KOPT-K1 (cell line): ENCODE measurements at regions not wholly inside any gene's neighbourhood (a gene's known extent, or its start where the extent isn't known, plus 50 kb on each side); places are given as distances from the start of the nearest gene placed in this dataset.

Experiments
- H3K27ac ChIP-seq: fragments of 200-600 bp; sonication (generic); 2 replicates; pipeline ENCODE4 v1.5.1; 2016; ENCODE audit warnings: antibody characterized with exemption, mild to moderate bottlenecking, low read depth, low read length; ENCODE audit not compliant: poor library complexity, severe bottlenecking
- H3K36me3 ChIP-seq: fragments of 200-600 bp; sonication (generic); 2 replicates; pipeline ENCODE4 v1.5.1; 2017; ENCODE audit warnings: antibody characterized with exemption, mild to moderate bottlenecking, low read length, moderate library complexity; ENCODE audit not compliant: insufficient read depth
- H3K9me3 ChIP-seq: fragments of 200-600 bp; sonication (generic); 2 replicates; pipeline ENCODE4 v1.5.1; 2017; ENCODE audit warnings: antibody characterized with exemption, low read length, mild to moderate bottlenecking; ENCODE audit not compliant: insufficient read depth, poor library complexity, severe bottlenecking

DNA sequence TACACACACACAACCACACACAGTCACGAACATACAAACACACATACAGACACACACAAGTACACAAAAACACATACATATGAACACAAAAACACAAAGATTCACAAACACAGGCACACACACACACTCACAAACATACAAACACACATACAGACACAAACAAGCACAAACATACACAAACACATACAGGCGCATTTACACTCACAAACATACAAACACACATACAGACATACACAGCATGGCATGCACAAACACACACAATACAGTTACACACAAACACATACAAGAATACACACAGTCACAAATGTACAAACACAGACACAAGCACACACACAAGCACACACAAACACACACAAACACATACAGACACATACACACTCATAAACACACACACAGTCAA lies 247.9 kb downstream of the TENT4A start:
- Histone ChIP-seq H3K27ac (no peak overlapping the region), H3K9me3 (no peaks in the 10 kb centered on the region), H3K36me3 (no peaks in the 10 kb centered on the region)

DNA sequence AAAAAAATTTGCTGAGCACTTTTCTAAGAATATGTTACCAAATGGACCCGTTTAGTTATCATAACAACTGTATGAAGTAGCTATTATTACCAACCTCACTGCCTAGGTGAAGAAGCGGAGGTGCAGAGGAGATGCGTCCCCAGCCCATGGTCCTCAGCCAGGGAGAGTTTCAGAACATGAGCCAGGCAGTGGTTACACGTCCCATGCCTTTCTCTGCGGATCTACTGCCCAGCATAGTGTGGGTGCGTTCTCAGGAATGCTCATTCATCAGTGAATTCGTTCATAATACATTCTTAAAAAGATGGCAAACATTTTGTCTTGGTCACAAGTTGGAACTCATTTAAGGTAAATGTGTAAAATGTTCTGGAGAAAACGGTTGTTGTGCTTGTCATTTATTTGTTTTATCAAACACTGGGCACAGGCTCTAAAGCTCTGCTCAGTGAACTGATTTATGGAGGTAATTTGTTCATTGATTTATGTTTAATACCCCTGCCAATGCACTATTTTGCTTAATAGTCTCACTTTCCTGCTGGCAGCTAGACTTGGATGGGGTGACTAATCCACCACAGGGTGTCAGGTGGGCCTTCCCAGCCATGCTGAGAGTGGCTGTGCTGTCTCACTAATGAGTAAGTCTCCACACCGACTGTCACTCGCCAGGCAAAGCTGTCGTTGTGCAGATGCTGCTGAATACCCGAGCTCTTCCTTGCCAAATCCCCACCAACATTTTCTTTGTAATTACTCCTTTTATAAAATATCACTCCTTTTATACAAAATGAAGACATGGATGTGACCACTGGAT lies 248.8 kb downstream of the TENT4A start:
- H3K36me3 ChIP-seq, result no peaks in the 10 kb centered on the region

DNA sequence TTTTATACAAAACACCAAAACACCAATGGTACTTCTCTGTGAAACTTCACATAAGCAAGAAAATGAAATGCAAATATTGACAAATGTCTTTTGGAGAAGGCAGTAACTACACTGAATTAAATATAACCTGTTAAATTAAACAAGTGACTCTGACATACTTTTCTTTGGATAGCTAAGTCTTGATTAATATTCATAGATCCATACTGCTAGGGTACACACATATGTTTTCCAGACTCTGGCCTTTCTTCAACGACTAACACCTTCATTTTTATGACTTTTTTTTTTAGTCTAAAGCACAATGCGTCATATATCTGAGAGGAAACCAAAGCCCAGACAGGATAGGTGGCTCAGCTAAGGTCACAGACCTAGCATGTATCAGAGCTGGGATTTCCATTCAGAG lies 263.7 kb downstream of the TENT4A start:
- no peak overlapping the region for H3K27ac ChIP-seq
- H3K9me3 ChIP-seq, result no peaks in the 10 kb centered on the region
- no peaks in the 10 kb centered on the region for H3K36me3 ChIP-seq

More for the DNA sequence above, 248.8 kb downstream of the TENT4A start:
- Histone ChIP-seq H3K27ac (no peak overlapping the region), H3K9me3 (no peaks in the 10 kb centered on the region)

DNA sequence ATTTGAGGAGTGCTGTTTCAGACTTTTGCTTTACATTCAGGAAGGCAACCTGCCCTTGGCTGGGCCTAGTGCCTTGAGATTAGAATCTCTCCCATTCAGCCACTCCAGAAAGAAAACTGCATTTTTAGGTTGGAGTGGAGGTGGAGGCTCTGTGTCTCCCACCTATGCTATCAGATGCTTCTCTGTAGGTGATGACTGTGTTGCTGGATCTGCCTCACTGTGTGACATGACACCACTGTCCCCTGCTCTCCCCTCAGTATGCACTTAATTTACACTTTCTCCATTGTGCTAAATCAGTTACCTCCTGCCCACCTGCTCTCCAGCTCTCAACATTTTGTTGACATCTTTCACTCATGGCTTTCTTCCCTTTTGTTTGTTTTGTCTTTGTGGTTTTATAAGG lies 265.8 kb downstream of the TENT4A start:
- H3K27ac ChIP-seq, result no peak overlapping the region
- H3K9me3 ChIP-seq, result no peaks in the 10 kb centered on the region
- no peaks in the 10 kb centered on the region for H3K36me3 ChIP-seq

- H3K9me3 ChIP-seq, result no peaks in the 10 kb centered on the region
- H3K36me3 ChIP-seq, result no peaks in the 10 kb centered on the region
- no peak overlapping the region for H3K27ac ChIP-seq
Observed at GRCh38 chr5:6989230-6989629, 276.0 kb downstream of the TENT4A start.

DNA sequence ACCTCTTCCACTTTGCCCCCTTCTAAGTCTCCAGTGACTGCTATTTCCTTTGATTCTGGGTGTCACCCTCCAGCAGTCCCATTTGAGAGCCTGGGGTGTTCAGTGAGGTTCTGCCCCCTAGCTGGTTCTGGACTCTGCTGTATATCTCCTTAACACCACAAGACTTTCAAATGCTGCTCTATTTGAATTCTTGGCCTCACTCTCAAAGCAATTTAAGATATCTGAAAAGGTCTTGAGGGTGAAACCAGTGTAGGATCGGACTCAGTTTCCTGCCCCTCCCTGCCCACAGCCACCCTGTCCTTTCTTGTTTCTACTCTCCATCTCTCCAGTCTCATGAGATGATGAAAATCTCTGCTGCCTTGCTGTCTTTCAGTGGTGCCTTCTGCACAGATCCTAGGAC lies 280.9 kb downstream of the TENT4A start:
- H3K36me3 ChIP-seq, result no peaks in the 10 kb centered on the region
- H3K9me3 ChIP-seq, result no peaks in the 10 kb centered on the region

GRCh38 chr5:6995115-6995514 lies 281.9 kb downstream of the TENT4A start:
- Histone ChIP-seq H3K27ac (no peak overlapping the region), H3K36me3 (no peaks in the 10 kb centered on the region), H3K9me3 (no peaks in the 10 kb centered on the region)

More for the DNA sequence above, 280.9 kb downstream of the TENT4A start:
- H3K27ac ChIP-seq, result no peak overlapping the region

- Histone ChIP-seq H3K9me3 (no peaks in the 10 kb centered on the region), H3K27ac (no peak overlapping the region), H3K36me3 (no peaks in the 10 kb centered on the region)
Observed at GRCh38 chr5:7000310-7000709, 287.1 kb downstream of the TENT4A start.

DNA sequence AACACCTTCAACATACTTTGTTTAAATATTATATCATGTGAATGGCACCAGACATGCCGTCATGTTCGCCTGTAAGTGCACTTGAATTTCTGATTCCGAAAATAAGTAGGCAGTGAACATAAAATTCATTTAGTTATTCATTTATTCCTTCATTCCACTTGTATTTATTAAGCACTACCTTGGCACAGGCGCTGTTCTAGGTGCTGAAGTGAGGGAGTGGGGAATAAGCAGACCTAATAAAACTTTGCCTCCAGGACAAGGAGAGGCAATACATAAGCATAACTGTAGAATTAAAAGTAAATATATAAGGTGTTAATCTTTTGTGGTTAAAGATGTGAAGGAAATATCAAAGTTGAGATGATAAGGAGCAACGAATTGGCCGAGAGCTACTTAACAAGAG lies 297.4 kb downstream of the TENT4A start:
- no peaks in the 10 kb centered on the region for H3K36me3 ChIP-seq
- no peaks in the 10 kb centered on the region for H3K9me3 ChIP-seq

DNA sequence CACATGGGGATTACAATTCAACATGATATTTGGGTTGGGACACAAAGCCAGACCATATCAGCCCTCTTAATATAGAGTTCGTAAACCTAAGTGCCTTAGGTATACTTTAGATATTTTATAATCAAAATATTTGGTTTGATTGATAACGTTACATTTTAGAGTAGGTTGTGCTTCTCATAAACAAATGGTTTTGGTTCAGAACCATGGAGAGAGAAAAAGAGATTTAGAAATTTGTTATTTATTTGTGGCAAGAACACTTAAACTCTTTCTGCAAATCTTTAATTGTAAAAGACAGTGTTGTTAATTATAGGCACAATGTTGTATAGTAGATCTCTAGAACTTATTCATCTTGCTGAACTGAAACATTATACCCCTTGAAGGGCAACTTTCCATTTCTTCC lies 298.8 kb downstream of the TENT4A start:
- H3K36me3 ChIP-seq, result no peaks in the 10 kb centered on the region
- H3K9me3 ChIP-seq, result no peaks in the 10 kb centered on the region
- H3K27ac ChIP-seq, result no peak overlapping the region

More for the DNA sequence above, 297.4 kb downstream of the TENT4A start:
- no peak overlapping the region for H3K27ac ChIP-seq

DNA sequence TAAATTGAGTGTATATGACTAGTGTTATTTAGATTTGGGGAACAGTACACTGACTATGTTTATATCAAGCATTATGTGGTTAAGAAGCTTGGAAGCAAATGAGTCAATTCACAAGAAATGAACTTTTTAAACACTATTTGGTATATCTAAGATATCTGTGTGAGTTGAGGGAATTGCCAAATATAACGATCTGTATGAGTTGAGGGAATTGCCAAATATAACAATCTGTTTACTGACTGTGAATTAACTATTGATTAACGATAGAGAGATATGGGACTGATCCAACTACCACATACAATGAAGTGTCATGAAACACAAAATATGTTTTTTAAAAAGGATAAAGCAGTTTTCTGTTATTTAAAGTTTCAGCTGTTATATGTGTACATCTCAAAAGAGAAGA lies 301.4 kb downstream of the TENT4A start:
- no peaks in the 10 kb centered on the region for H3K9me3 ChIP-seq
- no peaks in the 10 kb centered on the region for H3K36me3 ChIP-seq
- H3K27ac ChIP-seq, result no peak overlapping the region

- Histone ChIP-seq H3K36me3 (no peaks in the 10 kb centered on the region), H3K9me3 (no peaks in the 10 kb centered on the region), H3K27ac (no peak overlapping the region)
Observed at GRCh38 chr5:7015586-7016256, 302.5 kb downstream of the TENT4A start.

DNA sequence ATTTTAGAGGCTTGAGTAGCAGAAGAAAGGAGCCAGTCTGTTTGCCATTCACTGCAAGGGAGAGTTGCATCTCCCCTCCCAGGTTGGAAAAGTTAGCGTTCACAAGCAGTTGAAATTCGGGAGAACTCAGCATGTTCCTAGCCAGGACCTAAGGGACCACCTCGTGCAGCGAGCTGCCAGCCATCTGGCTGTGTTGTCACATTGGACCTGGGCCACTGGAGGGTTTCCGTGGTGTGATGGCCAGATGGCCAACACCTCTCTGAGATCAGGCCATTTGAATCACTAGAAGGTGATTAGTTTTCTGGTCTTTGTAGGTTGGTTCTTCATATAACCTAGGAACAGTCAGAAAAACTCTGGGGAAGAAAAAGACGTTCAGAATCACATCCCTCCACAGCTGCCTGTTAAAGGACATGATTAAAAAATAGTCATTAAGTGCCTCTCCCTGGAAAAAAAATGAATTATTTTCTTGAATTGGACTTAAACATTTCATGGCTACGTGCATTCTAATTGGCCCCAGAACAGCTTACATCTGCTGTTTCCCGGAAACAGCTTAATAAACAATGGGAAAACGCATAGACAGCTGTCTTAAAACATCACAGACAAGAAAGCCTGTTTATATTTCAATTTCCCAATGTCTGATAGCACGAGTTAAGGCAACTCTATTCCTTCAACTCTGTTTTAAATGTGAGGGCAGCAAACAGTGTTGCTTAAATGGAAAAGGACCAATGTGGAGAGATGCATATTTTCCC lies 303.9 kb downstream of the TENT4A start:
- no peaks in the 10 kb centered on the region for H3K36me3 ChIP-seq
- no peak overlapping the region for H3K27ac ChIP-seq
- H3K9me3 ChIP-seq, result peaks cover 13% of the 10 kb centered on the region

DNA sequence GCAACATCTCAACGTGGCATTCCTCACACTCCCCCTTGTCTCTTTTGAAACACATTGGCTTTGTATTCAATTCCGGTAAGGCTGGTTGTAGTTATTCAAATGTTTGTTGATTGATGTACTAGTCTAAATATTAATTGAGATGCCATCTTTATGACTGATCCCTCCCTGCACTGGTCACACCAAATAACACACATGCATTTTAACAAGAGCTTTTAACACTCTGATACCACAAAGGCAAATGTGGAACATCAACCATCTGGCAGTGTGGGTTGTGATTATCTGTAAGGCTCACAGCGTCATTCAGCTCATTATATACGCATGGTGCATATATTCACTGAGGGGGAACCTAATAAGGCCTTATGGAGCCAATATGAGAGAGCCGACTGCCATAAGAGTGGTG lies 305.0 kb downstream of the TENT4A start:
- Histone ChIP-seq H3K9me3 (peaks cover 23% of the 10 kb centered on the region), H3K27ac (no peak overlapping the region), H3K36me3 (no peaks in the 10 kb centered on the region)

DNA sequence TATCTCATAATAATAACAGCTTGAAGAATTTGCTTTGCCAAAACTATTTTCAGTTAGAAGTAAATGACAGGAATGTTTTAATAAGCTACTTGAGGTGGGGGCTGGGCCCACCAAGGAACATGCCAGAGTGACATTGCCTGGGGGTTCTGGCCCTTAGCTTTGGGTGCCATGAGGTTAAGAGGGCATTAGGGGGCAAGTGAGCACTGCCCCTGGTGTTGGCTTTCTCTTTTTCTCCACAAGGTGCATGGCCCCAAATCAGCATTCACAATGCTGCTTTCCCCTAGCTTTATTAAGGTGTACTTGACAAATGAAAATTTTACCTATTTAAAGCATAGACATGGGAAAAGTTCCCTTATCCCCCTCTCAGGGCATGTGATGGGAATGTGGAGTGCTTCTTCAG lies 305.4 kb downstream of the TENT4A start:
- H3K27ac ChIP-seq, result no peak overlapping the region
- H3K36me3 ChIP-seq, result no peaks in the 10 kb centered on the region
- peaks cover 27% of the 10 kb centered on the region for H3K9me3 ChIP-seq
